GM21576 (cell line): ENCODE measurements at regions not wholly inside any gene's neighbourhood (a gene's known extent, or its start where the extent isn't known, plus 50 kb on each side); places are given as distances from the start of the nearest gene placed in this dataset.
"Not testable (repeated sequence)": the region's sequence is repeated elsewhere in the genome, so short reads cannot be mapped to it uniquely, and the experiment has no call there.

Source experiments
- ATAC-seq: cut with Tn5 transposase; IDR thresholded peaks from one replicate; pipeline ENCODE4 v1.9.1; 2021; ENCODE audit warnings: mild to moderate bottlenecking, moderate library complexity; ENCODE audit not compliant: unreplicated experiment

DNA sequence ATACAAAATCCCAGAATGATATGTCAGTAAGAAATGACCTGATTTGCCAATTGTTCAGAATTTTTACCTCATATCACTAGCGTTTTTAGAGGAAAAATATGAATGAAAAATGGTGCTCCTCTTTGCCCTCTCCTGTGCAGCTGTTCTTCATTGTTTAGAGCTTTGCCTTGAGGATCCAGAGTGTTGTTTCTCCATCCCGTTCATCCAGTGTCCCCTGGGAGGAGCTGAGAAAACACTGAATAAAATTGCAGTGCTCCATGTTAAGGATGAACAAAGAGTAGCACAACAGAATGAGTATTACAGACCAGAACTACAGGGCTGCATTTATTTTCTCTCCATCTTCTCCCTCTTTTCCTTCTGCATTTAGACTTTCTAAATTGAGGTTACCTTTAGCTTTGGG is 133.1 kb downstream of the ADCYAP1 start:
- no peak for ATAC-seq

DNA sequence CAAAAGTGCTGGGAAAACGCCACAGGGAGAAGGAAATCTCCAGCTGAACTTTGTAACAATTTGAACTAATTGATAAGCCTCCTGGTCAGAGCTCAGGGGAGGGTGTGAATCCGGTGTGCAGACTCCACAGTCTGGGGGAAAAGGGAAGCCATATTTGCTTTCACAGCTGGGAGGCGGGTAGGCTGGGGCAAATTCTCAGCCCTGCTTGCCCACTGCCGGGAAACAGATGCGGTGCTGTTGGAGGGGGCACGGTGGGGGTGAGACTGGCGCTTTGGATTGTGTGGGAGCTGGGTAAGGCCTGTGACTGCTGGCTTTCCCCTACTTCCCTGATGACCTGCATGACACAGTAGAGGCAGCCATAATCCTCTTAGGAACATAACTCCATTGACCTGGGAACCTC is 134.8 kb downstream of the ADCYAP1 start:
- no peak for ATAC-seq

DNA sequence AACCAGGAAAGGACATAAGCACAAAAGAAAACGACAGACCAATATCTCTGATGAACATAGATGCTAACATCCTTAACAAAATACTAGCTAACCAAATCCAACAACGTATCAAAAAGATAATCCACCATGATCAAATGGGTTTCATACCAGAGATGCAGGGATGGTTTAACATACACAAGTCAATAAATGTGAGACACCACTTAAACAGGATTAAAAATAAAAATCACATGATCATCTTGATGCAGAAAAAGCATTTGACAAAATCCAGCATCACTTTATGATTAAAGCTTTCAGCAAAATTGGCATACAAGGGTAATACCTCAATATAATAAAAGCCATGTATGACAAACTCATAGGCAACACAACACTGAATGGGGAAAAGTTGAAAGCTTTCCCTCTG is 138.4 kb downstream of the ADCYAP1 start:
- not testable (repeated sequence) for ATAC-seq

DNA sequence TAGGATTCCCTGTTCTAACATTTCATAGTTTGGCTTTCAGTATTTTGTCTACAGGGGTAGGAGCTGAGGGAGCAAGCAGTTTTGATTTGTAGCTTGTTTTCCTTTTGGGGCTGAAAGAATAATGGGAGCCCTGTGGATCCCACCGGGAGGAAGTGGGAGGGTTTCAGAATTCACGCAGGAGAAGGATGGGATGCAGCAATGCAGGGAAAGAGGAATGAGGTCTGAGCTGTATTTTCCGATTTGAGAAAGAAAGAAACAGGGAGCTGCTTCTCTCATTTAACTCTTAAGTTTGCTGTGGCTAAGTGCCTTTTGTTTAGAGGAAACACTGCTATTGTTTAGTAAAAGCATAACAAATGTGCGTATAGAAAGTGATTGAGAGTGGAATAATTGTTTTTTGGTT is 141.0 kb downstream of the ADCYAP1 start:
- no peak for ATAC-seq

DNA sequence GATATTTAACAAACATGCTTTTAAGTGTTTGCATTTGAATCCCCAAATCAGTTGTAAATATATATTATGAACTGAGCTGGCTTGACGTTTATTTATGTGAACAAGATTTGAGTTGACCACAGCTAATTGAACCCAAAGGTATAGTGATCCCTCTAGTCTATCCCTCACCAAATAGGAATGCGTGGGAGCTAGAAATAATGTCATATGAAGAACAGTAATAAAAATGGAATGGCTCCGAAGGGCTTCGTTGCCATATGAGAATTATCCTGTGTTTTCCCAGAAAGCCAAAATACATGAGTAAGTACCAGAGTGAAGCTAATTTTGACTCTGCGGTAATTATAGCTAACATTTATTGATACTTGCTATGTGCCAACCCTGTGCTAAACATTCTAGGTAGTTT is 142.7 kb downstream of the ADCYAP1 start:
- ATAC-seq, result no peak

DNA sequence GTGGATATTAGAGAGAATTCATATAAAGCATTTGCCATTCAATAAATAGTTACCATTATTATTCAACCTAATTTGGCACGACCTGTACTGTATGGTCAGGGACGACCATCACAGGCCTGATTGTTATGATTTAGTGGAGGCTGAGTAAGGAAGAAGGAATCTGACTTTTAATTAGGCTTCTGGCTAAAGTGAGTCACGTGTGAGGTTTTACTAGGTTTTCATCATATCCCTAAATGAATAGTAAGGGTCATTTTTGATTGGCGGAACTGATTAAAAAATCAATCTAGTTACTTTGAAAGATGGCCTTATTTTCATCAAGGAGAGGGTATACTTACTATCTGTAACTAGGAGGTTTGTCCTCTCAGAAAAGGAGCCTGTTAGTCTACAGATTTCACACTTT is 143.4 kb downstream of the ADCYAP1 start:
- ATAC-seq, result no peak

DNA sequence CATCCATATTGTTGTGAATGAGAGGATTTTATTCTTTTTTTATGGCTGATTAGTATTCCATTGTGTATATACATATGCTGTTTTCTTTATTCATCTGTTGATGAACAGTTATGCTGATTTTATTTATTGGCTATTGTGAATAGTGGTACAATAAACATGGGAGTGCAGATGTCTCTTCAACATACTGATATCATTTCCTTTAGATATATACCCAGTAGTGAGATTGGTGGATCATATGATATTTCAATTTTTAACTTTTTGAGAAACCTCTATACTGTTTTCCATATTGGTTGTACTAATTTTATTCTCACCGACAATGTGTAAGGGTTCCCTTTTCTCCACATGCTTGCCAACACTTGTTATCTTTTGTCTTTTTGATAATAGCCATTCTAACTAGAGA is 144.5 kb downstream of the ADCYAP1 start:
- ATAC-seq, result no peak

DNA sequence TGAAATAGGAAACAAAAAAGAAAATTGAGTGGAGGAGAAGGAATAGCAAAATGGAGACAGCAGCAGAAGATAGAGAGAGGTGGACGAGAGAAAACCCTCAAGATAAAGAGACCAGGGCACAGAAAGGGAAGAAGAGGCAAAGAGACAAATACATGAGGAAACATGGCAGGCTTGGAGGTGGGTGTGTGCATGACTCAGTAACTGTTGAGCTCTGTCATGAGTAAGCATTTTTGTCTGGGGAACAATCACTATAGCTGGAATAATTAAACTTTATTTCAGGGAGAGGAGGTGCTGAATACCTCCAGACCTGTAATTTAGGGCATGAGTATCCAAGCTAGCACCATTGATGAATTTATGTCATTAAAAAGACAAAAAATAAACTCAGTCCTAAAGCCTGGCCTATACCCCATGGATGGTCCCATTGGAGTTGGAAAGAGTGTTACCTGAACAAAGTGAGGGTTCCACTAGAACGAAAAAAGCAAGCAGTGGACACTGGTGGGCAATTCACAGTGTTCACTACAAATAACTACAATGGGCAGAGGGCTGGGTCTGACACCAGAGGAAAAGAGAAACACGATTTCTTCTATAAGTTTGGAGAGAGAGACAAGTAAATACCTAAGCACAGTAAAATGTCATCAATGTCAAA is 145.5 kb downstream of the ADCYAP1 start:
- no peak for ATAC-seq

DNA sequence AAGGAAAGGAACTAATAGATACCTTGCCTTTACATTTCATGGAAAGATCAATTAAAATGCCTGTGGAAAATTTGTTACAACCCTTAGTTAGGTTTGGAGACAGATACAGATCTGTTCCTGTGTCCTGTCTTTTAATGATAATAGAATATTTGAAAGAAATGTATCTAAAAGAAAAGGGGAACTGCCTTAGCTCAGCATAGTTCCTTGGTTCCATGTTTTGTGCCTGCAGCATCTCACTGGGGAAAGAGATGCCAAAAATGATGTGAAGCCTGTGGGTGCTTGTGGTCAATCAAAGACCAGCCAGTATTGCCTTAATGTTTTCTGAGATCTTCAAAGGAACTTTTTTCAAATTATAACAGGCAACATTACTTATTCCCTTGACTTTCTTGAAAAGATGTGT is 147.6 kb downstream of the ADCYAP1 start:
- ATAC-seq, result no peak

DNA sequence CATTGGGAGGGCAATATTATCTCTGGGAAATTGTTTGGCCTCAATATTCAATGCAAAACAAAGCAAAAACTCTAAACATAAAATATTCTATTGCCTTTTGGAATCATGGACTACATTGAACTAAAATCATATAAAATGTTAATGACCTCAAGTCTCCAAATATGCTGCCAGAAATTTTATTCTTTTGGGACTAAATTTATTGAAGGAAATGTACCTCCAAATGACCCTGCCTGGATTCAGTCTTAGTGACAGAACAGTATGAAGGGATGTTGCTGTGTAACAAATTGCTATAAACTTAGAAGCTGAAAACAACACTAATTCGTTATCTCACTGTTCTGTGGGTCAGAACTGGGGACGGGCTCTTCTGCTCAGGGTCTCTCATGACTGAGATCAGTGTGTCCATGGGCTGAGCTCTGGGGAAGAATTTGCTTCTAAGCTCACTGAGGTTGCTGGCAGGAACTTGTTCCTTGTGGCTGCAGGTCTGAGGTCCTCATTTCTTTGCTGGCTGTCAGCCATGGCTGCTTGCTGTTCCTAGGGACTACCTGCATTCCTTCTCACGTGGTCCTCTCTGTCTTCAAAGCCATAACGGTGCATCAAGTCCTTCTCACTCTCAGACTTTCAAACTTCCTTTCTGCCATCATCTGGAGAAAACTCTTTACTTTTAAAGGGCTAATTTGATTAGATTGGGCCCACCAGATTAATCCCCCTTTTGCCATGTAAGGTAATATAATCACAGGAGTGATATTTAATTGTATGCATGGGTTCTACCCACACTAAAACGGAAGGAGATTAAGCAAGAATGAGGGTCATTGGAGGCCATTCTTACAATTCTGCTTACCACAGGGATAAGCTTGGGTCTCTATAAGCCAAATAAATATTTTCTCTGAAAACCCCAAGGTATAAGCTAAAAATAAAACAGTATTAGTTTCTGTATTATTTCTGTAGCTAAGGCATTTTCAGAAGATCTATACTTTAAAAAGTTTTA is 149.0 kb downstream of the ADCYAP1 start:
- no peak for ATAC-seq

DNA sequence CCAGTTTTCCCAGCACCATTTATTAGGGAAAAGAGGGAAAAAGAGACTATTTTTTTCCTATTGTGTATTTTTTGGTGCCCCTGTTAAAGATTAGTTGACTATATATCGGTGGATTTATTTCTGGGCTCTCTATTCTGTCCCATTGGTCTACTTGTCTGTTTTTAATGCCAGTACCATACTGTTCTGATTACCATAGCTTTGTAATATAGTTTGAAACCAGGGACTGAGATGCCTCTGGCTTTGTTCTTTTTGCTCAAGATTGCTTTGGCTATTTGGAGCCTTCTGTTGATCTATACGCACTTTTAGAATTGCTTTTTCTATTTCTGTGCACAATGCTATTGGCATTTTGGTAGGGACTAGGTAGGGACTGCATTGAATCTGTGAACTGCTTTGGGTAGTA is 151.7 kb downstream of the ADCYAP1 start:
- ATAC-seq, result no peak

DNA sequence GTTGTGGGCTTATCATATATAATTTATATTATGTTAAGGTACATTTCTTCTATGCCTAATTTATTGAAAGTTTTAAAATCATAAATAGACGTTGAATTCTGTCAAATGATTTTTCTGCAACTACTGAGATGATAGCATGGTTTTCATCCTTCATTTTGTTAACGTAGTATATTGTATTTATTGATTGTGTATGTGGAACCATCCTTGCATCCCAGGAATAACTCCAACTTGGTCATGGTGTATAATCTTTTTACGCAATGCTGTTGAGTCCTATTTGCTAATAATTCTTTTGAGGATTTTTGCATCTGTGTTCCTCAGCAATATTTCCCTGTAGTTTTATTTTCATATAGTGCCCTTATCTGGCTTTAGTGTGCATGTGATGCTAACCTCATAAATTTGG is 152.7 kb downstream of the ADCYAP1 start:
- no peak for ATAC-seq

DNA sequence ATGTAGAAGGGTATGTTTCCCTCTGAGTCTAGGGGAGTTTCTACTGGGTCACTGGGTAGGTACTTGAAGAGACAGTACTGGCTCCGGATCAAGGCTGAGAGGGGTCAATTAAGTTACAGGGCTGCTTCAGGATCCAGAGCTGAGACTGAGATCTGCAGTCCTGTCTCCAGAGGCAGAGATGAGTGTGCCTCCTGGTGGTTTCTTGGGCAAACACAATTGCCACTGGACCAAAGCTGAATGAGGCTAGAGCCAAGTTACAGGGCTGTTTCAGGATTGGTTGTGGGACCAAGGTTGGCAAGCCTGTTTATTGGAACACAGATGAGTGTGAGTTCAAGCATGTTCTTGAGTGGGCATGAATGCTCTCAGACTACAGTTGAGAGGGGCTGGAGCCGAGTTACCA is 157.9 kb downstream of the ADCYAP1 start:
- ATAC-seq, result no peak

DNA sequence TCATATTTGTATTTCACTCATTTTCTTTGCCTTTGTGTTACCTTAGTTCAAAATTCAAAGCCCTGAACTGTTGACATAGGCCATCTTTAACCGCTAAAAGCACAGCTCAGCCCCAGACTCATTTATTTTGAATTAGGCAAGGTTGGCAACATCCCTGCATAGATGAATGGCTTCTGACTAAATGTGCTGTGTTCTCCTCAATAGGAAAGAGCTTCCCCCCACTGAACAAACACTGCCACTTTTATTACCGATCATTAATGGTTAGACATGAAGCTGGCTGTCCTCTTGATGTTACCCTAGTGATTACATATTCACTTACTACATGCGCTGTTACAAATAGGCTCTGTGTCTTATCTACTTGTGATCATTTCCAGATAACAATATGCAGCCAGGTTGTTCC is 170.7 kb downstream of the ADCYAP1 start:
- no peak for ATAC-seq

DNA sequence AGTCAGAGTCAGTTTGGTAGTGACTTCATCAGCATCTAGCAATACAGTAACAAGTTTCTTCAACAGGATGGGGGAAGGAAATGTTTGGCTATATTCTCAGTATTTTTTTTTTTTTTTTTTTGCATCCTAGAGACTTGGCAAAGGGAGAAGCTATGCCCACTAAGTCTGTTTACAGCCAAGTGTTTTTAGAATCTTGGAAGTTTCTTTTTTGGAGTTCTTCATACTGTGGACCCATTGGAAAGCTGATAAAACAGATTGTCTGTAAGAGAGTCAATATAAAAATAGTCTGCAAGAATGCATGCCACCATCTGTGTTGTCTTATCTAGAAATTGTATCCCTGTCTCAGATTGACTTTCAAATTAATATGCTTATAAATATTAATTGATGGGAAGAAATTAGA is 171.2 kb downstream of the ADCYAP1 start:
- no peak for ATAC-seq

DNA sequence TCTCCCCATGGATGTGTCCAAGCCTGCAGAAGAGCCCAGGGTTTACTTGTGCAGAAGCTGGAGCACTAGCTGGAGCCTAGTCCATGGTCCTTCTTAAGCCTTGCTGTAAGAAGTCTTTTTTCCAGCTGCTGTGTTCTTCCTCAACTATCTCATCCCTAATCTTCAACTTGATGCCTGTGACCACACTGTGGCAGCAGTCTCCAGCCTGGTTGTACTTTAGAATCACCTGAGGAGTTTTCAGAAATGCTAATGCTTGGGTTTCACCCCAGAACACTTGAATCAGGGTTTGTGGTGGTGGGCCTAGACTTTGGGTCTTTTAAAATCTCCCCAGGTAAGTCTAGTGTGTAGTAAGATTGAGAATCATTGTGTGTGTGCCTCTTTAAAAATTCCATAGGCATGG is 173.6 kb downstream of the ADCYAP1 start:
- ATAC-seq, result no peak

DNA sequence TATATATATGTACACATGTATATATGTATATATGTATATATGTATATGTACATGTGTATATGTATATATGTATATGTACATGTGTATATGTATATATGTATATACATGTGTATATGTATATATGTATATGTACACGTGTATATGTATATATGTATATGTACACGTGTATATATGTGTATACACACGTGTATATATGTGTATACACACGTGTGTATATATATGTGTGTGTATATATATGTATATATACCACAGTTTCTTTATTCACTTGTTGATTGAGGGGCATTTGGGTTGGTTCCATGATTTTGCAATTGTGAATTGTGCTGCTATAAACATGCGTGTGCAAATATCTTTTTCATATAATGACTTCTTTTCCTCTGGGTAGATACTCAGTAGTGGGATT is 179.0 kb downstream of the ADCYAP1 start:
- ATAC-seq, result not testable (repeated sequence)

DNA sequence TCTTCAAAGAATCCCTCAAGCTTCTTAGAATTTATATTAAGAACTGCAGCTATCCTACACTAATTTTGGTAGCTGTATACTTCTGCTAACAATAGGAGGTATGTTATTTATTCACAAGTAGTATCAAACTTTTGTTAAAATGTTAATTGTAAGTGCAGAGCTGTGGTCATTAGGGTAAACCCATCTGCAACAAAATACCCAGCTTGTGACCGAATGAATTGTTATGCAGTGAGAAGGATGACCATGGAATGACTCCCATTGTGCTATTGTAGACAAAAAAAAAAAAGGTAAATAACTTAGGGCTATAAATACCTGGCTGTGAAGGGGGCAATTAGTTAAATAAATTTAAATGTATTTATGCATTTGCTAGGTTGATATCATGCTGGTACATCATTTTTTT is 186.1 kb downstream of the ADCYAP1 start:
- ATAC-seq, result no peak

DNA sequence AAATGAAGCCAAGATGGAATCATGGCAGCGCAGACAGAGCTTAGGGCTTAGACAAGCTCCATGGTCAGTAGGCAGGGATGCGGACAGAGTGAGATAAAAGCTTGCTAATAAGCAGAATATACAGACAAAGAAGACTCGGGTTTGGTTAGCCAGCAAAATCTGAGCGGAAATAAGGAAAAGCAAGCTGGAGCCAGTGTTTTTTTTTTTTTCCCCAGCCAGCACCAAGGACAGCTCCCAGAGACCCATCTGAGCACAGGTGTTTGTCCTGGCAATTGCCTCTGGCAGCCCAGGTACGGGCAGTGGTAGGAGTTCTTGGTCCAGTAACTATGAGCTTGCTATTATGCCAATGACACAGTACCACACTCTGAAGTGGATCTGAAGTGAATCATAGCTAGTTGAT is 187.6 kb downstream of the ADCYAP1 start:
- ATAC-seq, result no peak

DNA sequence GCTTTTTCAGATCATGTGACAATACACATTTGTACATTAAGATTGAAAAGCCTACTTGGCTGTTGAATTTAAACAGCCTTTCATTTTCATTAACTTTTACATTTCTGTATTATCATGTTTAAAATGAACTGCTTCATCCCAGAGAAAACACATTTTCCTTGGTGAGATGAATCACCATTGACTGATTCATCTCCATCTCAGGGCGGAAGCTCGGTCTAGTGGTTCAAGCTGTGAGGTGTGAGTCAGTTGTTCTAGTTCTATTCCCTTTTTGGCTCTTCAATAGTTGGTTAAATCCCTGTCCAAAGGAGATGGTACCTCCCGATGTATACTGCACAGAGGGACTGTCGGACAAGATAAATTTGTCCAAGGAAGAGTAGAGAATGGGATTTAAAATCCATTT is 189.7 kb downstream of the ADCYAP1 start:
- no peak for ATAC-seq

DNA sequence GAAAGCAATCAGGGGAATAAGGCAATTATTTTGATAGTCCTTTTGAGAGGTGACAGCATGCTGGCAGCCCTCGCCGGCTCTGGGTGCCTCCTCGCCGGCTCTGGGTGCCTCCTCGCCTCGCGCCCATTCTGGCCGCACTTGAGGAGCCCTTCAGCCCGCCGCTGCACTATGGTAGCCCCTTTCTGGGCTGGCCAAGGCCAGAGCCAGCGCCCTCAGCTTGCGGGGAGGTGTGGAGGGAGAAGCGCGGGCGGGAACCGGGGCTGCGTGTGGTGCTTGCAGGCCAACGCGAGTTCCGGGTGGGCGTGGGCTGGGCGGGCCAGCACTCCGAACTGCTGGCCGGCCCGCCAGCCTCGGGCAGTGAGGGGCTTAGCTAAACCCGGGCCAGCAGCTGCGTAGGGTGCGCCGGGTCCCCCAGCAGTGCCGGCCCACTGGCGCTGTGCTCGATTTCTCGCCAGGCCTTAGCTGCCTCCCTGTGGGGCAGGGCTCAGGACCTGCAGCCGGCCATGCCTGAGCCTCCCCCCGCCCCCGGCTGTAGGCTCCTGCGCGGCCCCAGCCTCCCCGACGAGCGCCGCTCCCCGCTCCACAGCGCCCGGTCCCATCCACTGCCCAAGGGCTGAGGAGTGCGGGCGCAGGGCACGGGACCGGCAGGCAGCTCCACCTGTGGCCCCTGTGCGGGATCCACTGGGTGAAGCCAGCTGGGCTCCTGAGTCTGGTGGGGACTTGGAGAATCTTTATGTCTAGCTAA is 193.5 kb downstream of the ADCYAP1 start:
- not testable (repeated sequence) for ATAC-seq

DNA sequence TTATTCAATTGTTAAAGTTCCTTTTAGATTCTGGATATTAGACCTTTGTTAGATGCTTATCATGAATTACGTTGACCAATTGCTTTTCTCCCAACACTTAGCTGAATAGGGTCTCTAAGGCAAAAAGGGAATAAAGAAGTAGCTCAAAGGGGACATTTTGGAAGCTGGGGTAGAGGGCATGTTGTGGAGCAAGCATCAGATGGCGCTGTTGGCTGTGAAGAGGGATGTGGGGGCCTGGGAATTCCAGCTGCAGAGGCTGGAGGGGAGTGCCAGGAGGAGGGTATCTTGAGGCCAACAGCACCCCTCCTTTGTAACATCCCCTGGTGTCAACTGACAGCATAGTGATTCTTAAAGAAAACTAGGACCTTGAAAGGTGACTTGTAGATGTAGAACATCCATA is 198.2 kb downstream of the ADCYAP1 start:
- ATAC-seq, result no peak
